ENCODE measurements at regions not wholly inside any gene's neighbourhood (a gene's known extent, or its start where the extent isn't known, plus 50 kb on each side); places are given as distances from the start of the nearest gene placed in this dataset.

DNA sequence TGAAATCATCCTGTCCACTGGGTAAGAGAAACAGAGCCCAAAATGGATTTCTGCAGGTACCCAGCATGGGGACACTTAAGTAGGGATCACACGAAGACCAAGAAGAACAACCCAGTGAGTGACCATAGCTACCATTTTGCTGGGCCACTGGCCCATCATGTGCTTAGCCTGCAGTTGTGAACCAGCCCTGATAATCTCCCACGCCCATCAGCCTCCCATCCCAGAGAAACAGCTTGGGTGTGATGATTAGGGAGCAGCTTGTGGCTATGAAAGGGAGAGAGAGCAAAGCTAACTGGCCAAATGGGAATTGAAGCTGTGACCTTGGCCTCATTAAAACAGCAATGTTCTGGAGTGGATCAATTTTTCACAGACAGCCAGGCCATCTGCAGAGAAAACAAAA is 138.5 kb downstream of the SLC24A2 start:
- TF ChIP-seq, protein P1, sequence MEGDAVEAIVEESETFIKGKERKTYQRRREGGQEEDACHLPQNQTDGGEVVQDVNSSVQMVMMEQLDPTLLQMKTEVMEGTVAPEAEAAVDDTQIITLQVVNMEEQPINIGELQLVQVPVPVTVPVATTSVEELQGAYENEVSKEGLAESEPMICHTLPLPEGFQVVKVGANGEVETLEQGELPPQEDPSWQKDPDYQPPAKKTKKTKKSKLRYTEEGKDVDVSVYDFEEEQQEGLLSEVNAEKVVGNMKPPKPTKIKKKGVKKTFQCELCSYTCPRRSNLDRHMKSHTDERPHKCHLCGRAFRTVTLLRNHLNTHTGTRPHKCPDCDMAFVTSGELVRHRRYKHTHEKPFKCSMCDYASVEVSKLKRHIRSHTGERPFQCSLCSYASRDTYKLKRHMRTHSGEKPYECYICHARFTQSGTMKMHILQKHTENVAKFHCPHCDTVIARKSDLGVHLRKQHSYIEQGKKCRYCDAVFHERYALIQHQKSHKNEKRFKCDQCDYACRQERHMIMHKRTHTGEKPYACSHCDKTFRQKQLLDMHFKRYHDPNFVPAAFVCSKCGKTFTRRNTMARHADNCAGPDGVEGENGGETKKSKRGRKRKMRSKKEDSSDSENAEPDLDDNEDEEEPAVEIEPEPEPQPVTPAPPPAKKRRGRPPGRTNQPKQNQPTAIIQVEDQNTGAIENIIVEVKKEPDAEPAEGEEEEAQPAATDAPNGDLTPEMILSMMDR (IDR thresholded peaks at IDR 0.05) = no peak
- no peak for ATAC-seq

DNA sequence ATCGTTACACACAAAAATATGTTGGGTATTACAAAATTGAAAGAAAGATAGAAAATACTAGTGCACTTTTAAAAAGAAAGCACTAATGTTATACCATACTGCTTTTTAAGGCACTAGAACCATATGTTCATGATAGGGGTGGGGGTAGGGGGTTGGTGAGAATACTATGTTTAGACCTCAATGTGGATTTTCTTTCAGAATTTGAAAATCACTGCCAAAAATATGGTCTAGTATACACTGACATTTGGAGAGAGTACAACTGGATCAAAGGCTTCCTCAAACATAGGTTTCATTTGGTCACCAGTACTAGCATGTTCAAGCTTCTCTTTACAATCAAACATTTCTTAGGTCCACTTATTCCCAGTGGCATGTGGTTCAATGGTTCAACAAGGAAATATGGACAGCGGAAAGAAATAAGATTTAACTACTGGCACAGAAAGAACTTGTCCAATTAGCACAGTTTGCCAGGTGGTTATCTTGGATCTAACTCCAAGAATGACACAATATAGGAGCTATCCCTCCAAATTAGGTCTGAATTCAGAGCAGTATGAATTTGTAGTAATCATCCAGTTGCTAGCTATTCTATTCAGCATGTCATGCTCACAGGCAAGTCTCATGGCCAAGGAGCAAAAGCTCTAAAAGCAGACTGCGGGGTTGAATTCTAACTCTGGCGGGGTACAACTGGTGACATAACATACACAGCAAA is 139.3 kb downstream of the SLC24A2 start:
- Histone ChIP-seq H3K4me3 (no peak overlapping the region), H3K27ac (no peak overlapping the region), H3K36me3 (no peaks in the 10 kb centered on the region), H3K27me3 (no peaks in the 10 kb centered on the region), H3K4me1 (no peaks in the 10 kb centered on the region), H3K9me3 (no peaks in the 10 kb centered on the region)
- TF ChIP-seq, protein P1 (IDR thresholded peaks at IDR 0.05) = no peak
- FAIRE-seq (no peak), ATAC-seq (no peak), DNase-seq (no peak)
- WGBS, 2 donors = 52 to 73% methylated on average over 4 of the region's 4 CpGs
- intact Hi-C loops (cut with DNase I) = loop anchor here in 1 of 3 donors (5.0 kb wide), 1 partner anchor 52 kb away; no protein-coding TSS in a partner anchor

More for the DNA sequence above, 138.5 kb downstream of the SLC24A2 start:
- no peak overlapping the region for H3K4me3 ChIP-seq
- DNase-seq (no peak), FAIRE-seq (no peak)
- no peaks in the 10 kb centered on the region for H3K9me3 ChIP-seq
- no peaks in the 10 kb centered on the region for H3K36me3 ChIP-seq
- H3K27ac ChIP-seq = no peak overlapping the region
- H3K27me3 ChIP-seq = no peaks in the 10 kb centered on the region
- intact Hi-C loops (cut with DNase I) = no loop called here
- H3K4me1 ChIP-seq = no peaks in the 10 kb centered on the region
- WGBS, 2 donors = 45 to 60% methylated on average over 2 of the region's 2 CpGs

DNA sequence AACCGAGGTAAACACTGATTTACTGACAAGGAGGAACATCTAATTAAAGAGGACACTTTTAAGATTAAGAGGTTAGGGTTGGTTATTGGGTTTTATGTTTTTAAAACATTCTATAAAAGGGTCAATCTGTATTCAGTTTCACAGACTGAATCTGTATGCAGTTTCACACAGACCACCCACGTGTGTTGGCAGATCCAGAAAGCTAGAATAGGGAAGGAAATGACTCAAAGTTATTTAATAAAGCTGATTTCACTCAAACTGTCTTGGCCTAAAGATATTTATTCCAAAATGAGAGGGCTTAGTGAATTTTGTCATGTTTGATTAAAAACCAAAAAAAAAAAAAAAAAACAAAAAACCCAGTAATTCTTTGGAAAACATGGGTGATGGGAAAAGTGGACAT is 140.2 kb downstream of the SLC24A2 start:
- no peaks in the 10 kb centered on the region for H3K36me3 ChIP-seq
- H3K4me3 ChIP-seq = no peak overlapping the region
- 44 to 48% methylated on average over 2 of the region's 2 CpGs for WGBS, 2 donors
- H3K27me3 ChIP-seq = no peaks in the 10 kb centered on the region
- H3K27ac ChIP-seq = no peak overlapping the region
- TF ChIP-seq, protein P1 (IDR thresholded peaks at IDR 0.05) = no peak
- H3K9me3 ChIP-seq = no peaks in the 10 kb centered on the region
- FAIRE-seq (no peak), ATAC-seq (no peak), DNase-seq (no peak)
- intact Hi-C loops (cut with DNase I) = loop anchor here in 1 of 3 donors (5.0 kb wide), 1 partner anchor 51 kb away; no protein-coding TSS in a partner anchor
- H3K4me1 ChIP-seq = no peaks in the 10 kb centered on the region

DNA sequence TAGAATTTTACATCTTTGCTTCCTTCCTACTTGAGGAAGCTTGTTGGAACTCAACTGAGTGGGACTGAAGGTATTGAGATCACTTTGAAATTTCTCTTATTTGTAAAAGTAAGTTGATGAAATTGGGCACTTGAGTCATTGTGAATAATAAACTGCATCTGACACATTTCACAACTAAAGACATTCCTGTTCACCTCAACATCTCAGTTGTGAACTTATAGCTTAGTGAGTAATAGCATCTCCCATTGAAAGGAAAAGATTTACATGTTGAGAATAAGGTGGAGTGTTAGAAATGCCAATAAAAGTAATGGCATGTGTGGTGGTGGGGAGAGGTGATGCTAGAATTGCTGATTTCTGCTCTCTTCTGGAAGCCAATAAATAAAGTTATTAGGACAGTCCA is 145.0 kb downstream of the SLC24A2 start:
- Histone ChIP-seq H3K4me3 (no peak overlapping the region), H3K36me3 (no peaks in the 10 kb centered on the region), H3K9me3 (no peaks in the 10 kb centered on the region), H3K27me3 (peaks cover 0 to 4% (median 0%) of the 10 kb centered on the region in 4 donors), H3K27ac (no peak overlapping the region), H3K4me1 (no peaks in the 10 kb centered on the region)
- ATAC-seq (no peak), DNase-seq (no peak), FAIRE-seq (no peak)
- intact Hi-C loops (cut with DNase I) = no loop called here
- TF ChIP-seq, protein P1 (IDR thresholded peaks at IDR 0.05) = no peak

DNA sequence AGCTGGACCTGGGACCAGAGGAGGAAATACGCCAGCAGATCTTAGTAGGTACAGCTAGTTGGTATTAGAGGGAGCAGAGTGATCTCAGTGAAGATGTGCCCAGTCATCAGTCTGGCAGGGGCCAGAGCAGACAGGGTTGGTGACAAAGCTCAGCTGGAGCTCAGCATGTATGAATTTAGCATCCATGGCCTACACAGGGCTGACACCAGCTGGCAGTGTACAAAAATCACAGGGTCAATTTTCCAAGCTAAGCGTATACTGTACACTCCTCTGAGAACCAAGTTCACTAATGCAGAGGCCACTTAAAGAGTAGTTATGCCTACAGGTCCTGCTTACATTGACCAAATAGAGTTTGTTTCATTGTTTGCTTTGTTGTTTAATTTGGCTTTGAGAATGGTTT is 146.6 kb downstream of the SLC24A2 start:
- Histone ChIP-seq H3K27me3 (peaks cover 0 to 4% (median 0%) of the 10 kb centered on the region in 4 donors), H3K9me3 (no peaks in the 10 kb centered on the region), H3K4me3 (no peak overlapping the region), H3K4me1 (no peaks in the 10 kb centered on the region), H3K36me3 (no peaks in the 10 kb centered on the region), H3K27ac (no peak overlapping the region)
- WGBS, 2 donors = 73 to 79% methylated on average over 2 of the region's 2 CpGs
- DNase-seq (no peak), ATAC-seq (peak in 1 of 4 donors; percentile 38), FAIRE-seq (no peak)
- intact Hi-C loops (cut with DNase I) = no loop called here
- TF ChIP-seq, protein P1 (IDR thresholded peaks at IDR 0.05) = no peak
